GM06990 (cell line): ENCODE measurements at regions not wholly inside any gene's neighbourhood (a gene's known extent, or its start where the extent isn't known, plus 50 kb on each side); places are given as distances from the start of the nearest gene placed in this dataset.

ENCODE experiments used
- DNase-seq: peaks from one replicate; pipeline ENCODE4 v3.0.0-alpha.2; 2011; ENCODE audit not compliant: insufficient read length; ENCODE audit errors: extremely low read depth
- H3K27me3 ChIP-seq: replicated peaks from 2 replicates; pipeline ENCODE4 v1.6.0; 2011; ENCODE audit warnings: low read length; ENCODE audit not compliant: control insufficient read depth, insufficient read depth
- H3K36me3 ChIP-seq: 2 replicates; pipeline ENCODE4 v1.5.1; 2011; ENCODE audit warnings: low read length; ENCODE audit not compliant: control insufficient read depth, insufficient read depth
- H3K4me3 ChIP-seq: replicated peaks from 2 replicates; pipeline ENCODE4 v1.5.1; 2011; ENCODE audit warnings: low read depth, mild to moderate bottlenecking, control low read depth, low read length
- TF ChIP-seq, protein P1 (sequence below): IDR thresholded peaks from 2 replicates; pipeline ENCODE4 v1.5.1; 2011; ENCODE audit warnings: low read length, control low read depth, mild to moderate bottlenecking, inconsistent platforms; ENCODE audit not compliant: insufficient read depth, poor library complexity, severe bottlenecking

DNA sequence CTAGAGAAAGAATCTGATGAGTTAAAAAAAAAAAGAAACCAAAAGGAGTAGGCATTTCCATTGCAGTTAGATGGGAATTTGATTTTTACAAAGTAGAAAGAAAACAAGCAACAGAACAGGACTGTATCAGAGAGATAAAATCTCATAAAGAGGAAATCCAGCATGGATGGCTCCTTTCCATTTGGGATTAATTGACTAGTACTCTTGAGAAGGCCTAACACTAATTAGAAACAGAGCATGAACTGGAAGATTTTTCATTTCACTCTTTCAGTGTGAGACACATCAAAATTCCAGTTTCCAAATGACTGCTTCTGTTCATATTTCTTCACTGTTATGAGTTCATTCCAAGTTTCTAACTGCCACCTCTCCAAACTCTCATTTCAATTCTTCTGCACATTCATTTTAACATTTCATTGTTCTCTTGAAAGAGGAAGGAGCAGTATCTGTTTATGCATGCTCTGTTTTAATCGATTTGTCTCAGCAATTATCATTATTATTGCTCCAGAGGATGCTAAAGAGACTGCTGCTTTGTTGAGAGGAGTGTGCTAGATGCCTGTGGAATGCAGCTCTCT lies 108.8 kb upstream of the PIEZO2 start:
- DNase-seq, result no peak
- no peak overlapping the region for H3K4me3 ChIP-seq

DNA sequence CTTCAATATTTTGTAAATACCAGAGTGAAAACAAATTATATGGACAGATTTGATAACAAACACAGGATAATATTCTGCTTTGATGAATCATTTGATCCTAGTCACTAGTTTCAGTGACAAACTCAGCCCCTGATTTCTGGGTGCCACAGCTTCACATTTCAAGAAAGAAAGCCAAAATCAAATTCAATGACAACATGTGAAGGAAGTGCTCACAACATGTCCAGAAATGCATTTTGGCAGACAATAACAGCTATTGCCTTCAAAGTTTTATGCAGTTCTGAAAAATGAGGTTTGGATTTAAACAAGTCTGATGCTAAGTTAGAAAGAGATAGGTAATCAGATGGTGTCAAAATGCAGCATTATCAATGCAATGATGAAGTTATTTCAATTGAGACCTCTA lies 106.9 kb upstream of the PIEZO2 start:
- DNase-seq, result no peak
- no peaks in the 10 kb centered on the region; the same call in 1 of the 2 replicates for H3K27me3 ChIP-seq
- H3K36me3 ChIP-seq, result no peaks in the 10 kb centered on the region
- TF ChIP-seq, protein P1, sequence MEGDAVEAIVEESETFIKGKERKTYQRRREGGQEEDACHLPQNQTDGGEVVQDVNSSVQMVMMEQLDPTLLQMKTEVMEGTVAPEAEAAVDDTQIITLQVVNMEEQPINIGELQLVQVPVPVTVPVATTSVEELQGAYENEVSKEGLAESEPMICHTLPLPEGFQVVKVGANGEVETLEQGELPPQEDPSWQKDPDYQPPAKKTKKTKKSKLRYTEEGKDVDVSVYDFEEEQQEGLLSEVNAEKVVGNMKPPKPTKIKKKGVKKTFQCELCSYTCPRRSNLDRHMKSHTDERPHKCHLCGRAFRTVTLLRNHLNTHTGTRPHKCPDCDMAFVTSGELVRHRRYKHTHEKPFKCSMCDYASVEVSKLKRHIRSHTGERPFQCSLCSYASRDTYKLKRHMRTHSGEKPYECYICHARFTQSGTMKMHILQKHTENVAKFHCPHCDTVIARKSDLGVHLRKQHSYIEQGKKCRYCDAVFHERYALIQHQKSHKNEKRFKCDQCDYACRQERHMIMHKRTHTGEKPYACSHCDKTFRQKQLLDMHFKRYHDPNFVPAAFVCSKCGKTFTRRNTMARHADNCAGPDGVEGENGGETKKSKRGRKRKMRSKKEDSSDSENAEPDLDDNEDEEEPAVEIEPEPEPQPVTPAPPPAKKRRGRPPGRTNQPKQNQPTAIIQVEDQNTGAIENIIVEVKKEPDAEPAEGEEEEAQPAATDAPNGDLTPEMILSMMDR, result no peak
- no peak overlapping the region for H3K4me3 ChIP-seq

More for the DNA sequence above, 108.8 kb upstream of the PIEZO2 start:
- H3K27me3 ChIP-seq, result no peaks in the 10 kb centered on the region
- no peaks in the 10 kb centered on the region for H3K36me3 ChIP-seq
- TF ChIP-seq, protein P1, result no peak

DNA sequence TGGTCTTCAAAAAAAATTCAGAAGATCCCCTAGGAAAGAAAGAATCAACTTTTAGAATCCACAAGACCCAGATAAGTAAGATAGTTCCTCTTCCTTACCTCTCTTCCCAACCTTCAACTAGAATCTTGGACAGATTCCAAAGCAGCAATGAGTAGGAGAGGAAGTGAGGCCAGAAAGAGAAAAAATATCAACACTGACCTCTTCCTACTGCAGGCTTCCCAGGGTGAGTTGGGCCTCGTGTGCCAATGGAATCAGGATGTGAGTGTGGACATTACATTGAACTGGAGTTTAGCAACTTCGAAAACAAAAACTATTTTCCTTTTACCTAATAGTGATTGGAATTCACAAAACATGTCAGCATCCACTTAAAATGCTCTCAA lies 102.5 kb upstream of the PIEZO2 start:
- Histone ChIP-seq H3K27me3 (no peaks in the 10 kb centered on the region; the same call in 1 of the 2 replicates), H3K36me3 (no peaks in the 10 kb centered on the region), H3K4me3 (no peak overlapping the region)
- DNase-seq, result no peak
- TF ChIP-seq, protein P1, result no peak

GRCh38 chr18:11251229-11251890 lies 102.0 kb upstream of the PIEZO2 start:
- TF ChIP-seq, protein P1, result no peak
- no peak for DNase-seq
- no peak overlapping the region for H3K4me3 ChIP-seq
- H3K36me3 ChIP-seq, result no peaks in the 10 kb centered on the region
- no peaks in the 10 kb centered on the region; the same call in 1 of the 2 replicates for H3K27me3 ChIP-seq

- no peak overlapping the region for H3K4me3 ChIP-seq
- no peaks in the 10 kb centered on the region; the same call in 1 of the 2 replicates for H3K27me3 ChIP-seq
- no peak for DNase-seq
- TF ChIP-seq, protein P1, result no peak
- no peaks in the 10 kb centered on the region for H3K36me3 ChIP-seq
These were observed 100.0 kb upstream of the PIEZO2 start for GRCh38 chr18:11249391-11249790.
